Osteocyte (in vitro differentiated cells): ENCODE measurements at regions not wholly inside any gene's neighbourhood (a gene's known extent, or its start where the extent isn't known, plus 50 kb on each side); places are given as distances from the start of the nearest gene placed in this dataset.

Experiments used
- DNase-seq: peaks from one replicate; pipeline ENCODE4 v3.0.0; 2021; ENCODE audit warnings: mixed read lengths; ENCODE audit not compliant: unreplicated experiment; ENCODE audit errors: extremely low spot score
- H3K27ac Mint-ChIP-seq: one replicate; pipeline ENCODE4 v1.8.0; 2021; ENCODE audit warnings: mild to moderate bottlenecking, mixed read lengths; ENCODE audit not compliant: unreplicated experiment
- H3K27me3 Mint-ChIP-seq: one replicate; pipeline ENCODE4 v1.8.0; 2021; ENCODE audit warnings: mixed read lengths; ENCODE audit not compliant: unreplicated experiment
- H3K36me3 Mint-ChIP-seq: one replicate; pipeline ENCODE4 v1.8.0; 2021; ENCODE audit warnings: mixed read lengths; ENCODE audit not compliant: unreplicated experiment
- H3K4me1 Mint-ChIP-seq: one replicate; pipeline ENCODE4 v1.8.0; 2021; ENCODE audit warnings: mixed read lengths; ENCODE audit not compliant: unreplicated experiment
- H3K4me3 Mint-ChIP-seq: one replicate; pipeline ENCODE4 v1.8.0; 2021; ENCODE audit warnings: mild to moderate bottlenecking, moderate library complexity, mixed read lengths; ENCODE audit not compliant: unreplicated experiment
- H3K9me3 Mint-ChIP-seq: one replicate; pipeline ENCODE4 v1.8.0; 2021; ENCODE audit warnings: mixed read lengths; ENCODE audit not compliant: unreplicated experiment
- TF ChIP-seq, protein P1 (sequence below): fragments of 200-600 bp; sonication (generic); IDR thresholded peaks from 2 replicates; pipeline ENCODE4 v1.5.0; 2021; ENCODE audit warnings: antibody characterized with exemption, mild to moderate bottlenecking, moderate library complexity

DNA sequence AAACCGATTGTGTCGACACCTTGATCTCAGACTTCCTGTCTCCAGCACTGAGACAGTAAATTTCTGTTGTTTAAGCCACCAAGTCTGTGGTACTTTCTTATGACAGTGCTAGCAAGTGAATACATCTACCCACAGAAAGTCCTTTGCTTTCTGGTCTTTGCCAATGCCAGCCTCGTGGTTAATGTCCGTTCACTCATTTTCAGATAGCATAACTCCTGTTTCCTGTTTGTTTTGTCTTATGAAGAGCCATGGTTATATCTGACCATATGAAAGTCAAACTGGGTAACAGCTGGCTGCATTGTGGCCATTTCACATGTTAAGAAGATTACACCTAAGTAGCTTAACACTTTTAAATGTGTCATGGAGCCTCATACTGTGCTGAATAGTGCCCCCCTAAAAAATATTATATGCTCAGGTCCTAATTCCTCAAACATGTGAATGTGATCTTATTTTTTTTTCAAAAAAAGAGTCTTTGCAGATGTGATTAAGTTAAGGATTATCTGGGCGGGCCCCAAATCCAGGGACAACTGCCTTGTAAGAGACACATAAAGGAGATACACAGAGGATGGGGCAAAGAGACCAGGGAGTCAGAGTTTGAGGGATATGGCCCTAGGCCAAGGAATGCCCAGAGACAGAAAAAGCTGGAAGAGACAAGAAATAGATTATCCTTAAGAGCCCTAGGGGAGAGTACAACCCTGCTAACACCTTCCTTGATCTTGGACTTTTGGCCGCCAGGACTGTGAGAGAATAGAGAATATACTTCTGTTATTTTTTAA, 118.0 kb downstream of the KCNE4 start:
- Mint-ChIP-seq H3K27ac (no peak overlapping the region), H3K36me3 (no peaks in the 10 kb centered on the region), H3K27me3 (no peaks in the 10 kb centered on the region), H3K9me3 (no peaks in the 10 kb centered on the region), H3K4me3 (no peak overlapping the region), H3K4me1 (peaks cover 3% of the 10 kb centered on the region)
- no peak for DNase-seq
- TF ChIP-seq, protein P1, sequence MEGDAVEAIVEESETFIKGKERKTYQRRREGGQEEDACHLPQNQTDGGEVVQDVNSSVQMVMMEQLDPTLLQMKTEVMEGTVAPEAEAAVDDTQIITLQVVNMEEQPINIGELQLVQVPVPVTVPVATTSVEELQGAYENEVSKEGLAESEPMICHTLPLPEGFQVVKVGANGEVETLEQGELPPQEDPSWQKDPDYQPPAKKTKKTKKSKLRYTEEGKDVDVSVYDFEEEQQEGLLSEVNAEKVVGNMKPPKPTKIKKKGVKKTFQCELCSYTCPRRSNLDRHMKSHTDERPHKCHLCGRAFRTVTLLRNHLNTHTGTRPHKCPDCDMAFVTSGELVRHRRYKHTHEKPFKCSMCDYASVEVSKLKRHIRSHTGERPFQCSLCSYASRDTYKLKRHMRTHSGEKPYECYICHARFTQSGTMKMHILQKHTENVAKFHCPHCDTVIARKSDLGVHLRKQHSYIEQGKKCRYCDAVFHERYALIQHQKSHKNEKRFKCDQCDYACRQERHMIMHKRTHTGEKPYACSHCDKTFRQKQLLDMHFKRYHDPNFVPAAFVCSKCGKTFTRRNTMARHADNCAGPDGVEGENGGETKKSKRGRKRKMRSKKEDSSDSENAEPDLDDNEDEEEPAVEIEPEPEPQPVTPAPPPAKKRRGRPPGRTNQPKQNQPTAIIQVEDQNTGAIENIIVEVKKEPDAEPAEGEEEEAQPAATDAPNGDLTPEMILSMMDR, result no peak

DNA sequence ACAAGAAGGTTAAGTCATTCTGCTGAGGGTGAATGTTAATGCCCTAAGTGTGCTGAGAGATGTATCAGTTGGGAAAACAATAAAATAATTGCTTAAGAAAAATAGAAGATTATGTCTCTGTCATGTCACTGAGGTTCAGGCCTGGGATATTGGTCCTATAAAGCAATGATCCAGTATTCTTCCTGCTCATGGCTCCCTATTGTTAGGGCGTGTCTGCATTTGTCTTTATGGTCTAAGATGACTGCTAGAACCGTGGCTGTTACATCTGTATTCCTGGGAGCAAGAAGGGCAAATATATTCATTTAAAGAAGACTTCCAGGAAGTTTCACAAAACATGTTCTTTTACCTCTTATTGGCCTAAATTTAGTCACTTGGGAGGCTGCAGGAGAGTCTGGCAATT, 125.0 kb downstream of the KCNE4 start:
- Mint-ChIP-seq H3K9me3 (no peaks in the 10 kb centered on the region), H3K4me3 (no peak overlapping the region), H3K4me1 (peaks cover 1% of the 10 kb centered on the region), H3K27me3 (no peaks in the 10 kb centered on the region), H3K27ac (no peak overlapping the region), H3K36me3 (no peaks in the 10 kb centered on the region)
- DNase-seq, result no peak
- TF ChIP-seq, protein P1, result no peak

DNA sequence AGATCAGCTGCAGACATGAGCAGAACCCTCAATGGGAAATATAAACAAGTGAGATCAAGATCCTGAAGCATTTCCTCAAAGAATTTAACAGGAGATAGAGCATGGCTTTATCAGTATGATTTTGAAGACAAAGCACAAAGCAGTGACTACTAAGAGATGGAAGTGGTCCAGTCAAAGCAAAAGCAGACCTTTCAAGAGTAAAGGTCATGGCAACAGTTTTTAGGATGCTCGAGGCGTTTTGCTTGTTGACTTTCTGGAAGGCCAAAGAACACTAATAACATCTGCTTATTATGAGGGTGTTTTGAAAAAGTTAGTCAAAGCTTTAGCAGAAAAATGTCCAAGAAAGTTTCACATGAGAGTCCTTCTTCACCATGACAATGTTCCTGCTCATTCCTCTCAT, 128.5 kb downstream of the KCNE4 start:
- no peak for DNase-seq
- Mint-ChIP-seq H3K27me3 (no peaks in the 10 kb centered on the region), H3K4me3 (no peak overlapping the region), H3K9me3 (no peaks in the 10 kb centered on the region), H3K27ac (no peak overlapping the region), H3K4me1 (peaks cover 2% of the 10 kb centered on the region), H3K36me3 (no peaks in the 10 kb centered on the region)
- TF ChIP-seq, protein P1, result no peak

DNA sequence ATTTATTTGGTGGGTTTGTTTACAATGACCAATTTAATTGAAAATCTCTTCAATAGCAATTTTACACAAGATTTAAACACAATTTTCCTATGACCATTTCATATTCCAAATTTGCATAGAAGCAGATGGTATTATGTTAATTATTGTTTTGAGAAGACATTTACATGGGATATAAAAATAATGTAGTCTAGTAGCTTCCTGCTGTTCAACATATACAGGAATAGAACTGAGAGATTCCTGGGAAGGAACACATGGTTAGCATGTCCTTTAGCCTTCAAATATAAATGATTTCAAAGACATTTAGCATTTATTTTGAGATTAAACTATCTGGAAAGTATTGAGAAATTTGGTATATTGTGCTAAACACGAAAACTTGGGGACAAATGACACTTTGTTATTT, 129.6 kb downstream of the KCNE4 start:
- H3K36me3 Mint-ChIP-seq, result no peaks in the 10 kb centered on the region
- no peak overlapping the region for H3K4me3 Mint-ChIP-seq
- H3K27ac Mint-ChIP-seq, result no peak overlapping the region
- H3K27me3 Mint-ChIP-seq, result no peaks in the 10 kb centered on the region
- H3K4me1 Mint-ChIP-seq, result peaks cover 2% of the 10 kb centered on the region
- H3K9me3 Mint-ChIP-seq, result no peaks in the 10 kb centered on the region
- no peak for DNase-seq
- TF ChIP-seq, protein P1, result no peak

DNA sequence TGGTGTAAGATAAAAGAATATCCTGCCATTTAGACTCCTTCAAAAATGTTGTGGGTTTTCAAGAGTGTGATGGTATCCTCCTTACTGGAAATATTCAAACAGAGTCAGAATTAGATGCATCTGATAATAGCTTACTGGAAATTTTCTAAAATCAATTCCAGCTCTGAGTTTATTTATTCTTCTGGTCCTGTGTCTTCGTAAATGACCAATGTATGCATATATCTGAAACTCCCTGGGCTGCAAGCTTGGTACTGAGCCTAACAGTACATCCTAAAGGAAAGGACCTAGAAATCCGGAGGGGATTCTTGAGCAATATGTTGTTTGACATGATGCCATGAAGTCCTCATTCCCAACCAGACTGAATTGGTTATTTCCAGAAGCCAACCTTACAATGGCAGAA, 130.4 kb downstream of the KCNE4 start:
- Mint-ChIP-seq H3K4me3 (no peak overlapping the region), H3K27ac (no peak overlapping the region), H3K9me3 (no peaks in the 10 kb centered on the region), H3K27me3 (no peaks in the 10 kb centered on the region), H3K4me1 (peaks cover 2% of the 10 kb centered on the region), H3K36me3 (no peaks in the 10 kb centered on the region)
- TF ChIP-seq, protein P1, result no peak
- DNase-seq, result no peak
